ENCODE measurements at regions not wholly inside any gene's neighbourhood (a gene's known extent, or its start where the extent isn't known, plus 50 kb on each side); places are given as distances from the start of the nearest gene placed in this dataset.
"Not testable (repeated sequence)": the region's sequence is repeated elsewhere in the genome, so short reads cannot be mapped to it uniquely, and the experiment has no call there.

- H3K4me1 ChIP-seq (ENCODE audit: insufficient read depth) = no peaks in the 10 kb centered on the region
- no peaks in the 10 kb centered on the region for H3K27me3 ChIP-seq (replicated peaks; ENCODE audit: insufficient read depth)
- no peaks in the 10 kb centered on the region for H4K20me1 ChIP-seq (ENCODE audit: insufficient read depth)
- H3K79me2 ChIP-seq (ENCODE audit: insufficient read depth) = no peaks in the 10 kb centered on the region
- in situ Hi-C loops (cut with MboI) = no loop called here
- no peaks in the 10 kb centered on the region for H3K9me2 ChIP-seq (ENCODE audit: insufficient read depth)
- H3F3A ChIP-seq (ENCODE audit: insufficient read depth) = no peaks in the 10 kb centered on the region
- no peaks in the 10 kb centered on the region for H3K9me3 ChIP-seq (ENCODE audit: low read depth)
- 8 to 18% methylated on average over 1 of the region's 1 CpG for WGBS, 2 experiments (ENCODE audit: low coverage in 1 of 2, low lambda C conversion rate in 2 of 2, missing lambda C conversion rate in 2 of 2)
- no peak for DNase-seq
- no peak overlapping the region for H3K9ac ChIP-seq
- H3K4me2 ChIP-seq (ENCODE audit: unreplicated experiment) = no peak overlapping the region
- H3K4me3 ChIP-seq = no peak overlapping the region
- no peaks in the 10 kb centered on the region for H3K36me3 ChIP-seq (ENCODE audit: low read depth)
- TF ChIP-seq EZH2 (IDR thresholded peaks at IDR 0.05; ENCODE audit: insufficient read depth, poor library complexity, severe bottlenecking) (no peak), EZH2phosphoT487 (IDR thresholded peaks at IDR 0.05; ENCODE audit: insufficient read depth, low read depth) (no peak)
- no peak overlapping the region for H3K27ac ChIP-seq
- H2AFZ ChIP-seq = no peak overlapping the region
Observed at GRCh38 chr5:130845049-130845765, 319.8 kb downstream of the HINT1 start.

DNA sequence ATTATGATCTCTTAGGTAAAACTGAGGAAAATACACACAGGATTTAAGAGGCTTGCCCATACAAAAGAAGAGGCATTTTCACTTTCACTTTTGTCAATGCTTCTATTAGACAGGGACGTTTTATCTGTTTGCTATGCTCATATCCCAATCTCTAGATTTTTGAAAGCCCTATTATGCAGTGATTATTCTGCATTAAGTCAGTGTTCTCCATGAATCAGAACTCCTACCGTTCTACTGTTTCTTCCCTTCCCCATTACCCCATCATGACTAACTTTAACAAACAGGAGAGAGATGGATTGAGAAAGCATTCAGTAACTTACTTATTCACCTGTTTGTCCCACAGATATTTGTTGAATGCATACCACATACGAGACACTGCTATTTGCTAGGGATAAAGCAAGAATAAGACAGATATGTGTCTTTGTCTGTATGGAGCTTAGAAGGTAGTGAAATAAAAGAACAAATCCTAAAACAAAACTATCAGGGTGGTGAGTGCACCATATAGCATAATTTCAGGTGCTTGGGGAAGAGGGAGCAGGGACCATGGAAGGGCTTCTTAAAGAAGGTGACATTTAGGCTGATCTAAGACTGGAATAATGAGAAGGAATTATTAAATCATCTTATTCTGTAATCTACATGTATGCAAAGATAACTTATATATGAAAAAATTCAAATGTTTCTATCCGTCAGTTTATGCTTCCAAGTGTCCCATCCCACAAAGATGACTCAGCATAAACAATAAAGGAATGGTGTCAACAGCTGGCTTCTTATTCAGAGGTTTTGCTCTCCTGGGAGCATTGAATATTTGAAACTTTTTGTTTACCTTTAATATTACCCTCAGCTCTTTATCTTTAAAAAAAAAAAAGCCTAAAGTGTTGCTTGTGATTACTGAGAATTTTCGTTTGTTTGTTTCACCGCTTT is 328.1 kb downstream of the HINT1 start:
- Histone ChIP-seq H3K36me3 (ENCODE audit: low read depth) (no peaks in the 10 kb centered on the region), H3K79me2 (ENCODE audit: insufficient read depth) (no peaks in the 10 kb centered on the region), H3K27me3 (replicated peaks; ENCODE audit: insufficient read depth) (no peaks in the 10 kb centered on the region), H3K9ac (no peak overlapping the region), H3K27ac (no peak overlapping the region), H3K4me3 (no peak overlapping the region), H3K9me3 (ENCODE audit: low read depth) (no peaks in the 10 kb centered on the region), H2AFZ (no peak overlapping the region), H3F3A (ENCODE audit: insufficient read depth) (no peaks in the 10 kb centered on the region), H4K20me1 (ENCODE audit: insufficient read depth) (no peaks in the 10 kb centered on the region), H3K4me1 (ENCODE audit: insufficient read depth) (no peaks in the 10 kb centered on the region), H3K9me2 (ENCODE audit: insufficient read depth) (no peaks in the 10 kb centered on the region), H3K4me2 (ENCODE audit: unreplicated experiment) (no peak overlapping the region)
- TF ChIP-seq EZH2 (IDR thresholded peaks at IDR 0.05; ENCODE audit: insufficient read depth, poor library complexity, severe bottlenecking) (no peak), EZH2phosphoT487 (IDR thresholded peaks at IDR 0.05; ENCODE audit: insufficient read depth, low read depth) (no peak)
- WGBS, 2 experiments (ENCODE audit: low coverage in 1 of 2, low lambda C conversion rate in 2 of 2, missing lambda C conversion rate in 2 of 2) = 19 to 26% methylated on average over 6 of the region's 6 CpGs
- in situ Hi-C loops (cut with MboI) = no loop called here
- DNase-seq = no peak

- H3K9ac ChIP-seq; H3K27ac ChIP-seq; H3F3A ChIP-seq (ENCODE audit: insufficient read depth); H3K4me1 ChIP-seq (ENCODE audit: insufficient read depth); H3K27me3 ChIP-seq (replicated peaks; ENCODE audit: insufficient read depth); H2AFZ ChIP-seq; DNase-seq; in situ Hi-C loops (cut with MboI); H3K79me2 ChIP-seq (ENCODE audit: insufficient read depth); H4K20me1 ChIP-seq (ENCODE audit: insufficient read depth); H3K9me3 ChIP-seq (ENCODE audit: low read depth); H3K4me3 ChIP-seq; H3K9me2 ChIP-seq (ENCODE audit: insufficient read depth); H3K36me3 ChIP-seq (ENCODE audit: low read depth); H3K4me2 ChIP-seq (ENCODE audit: unreplicated experiment): not testable (repeated sequence)
- 60 to 72% methylated on average over 27 to 28 of the region's 28 CpGs for WGBS, 2 experiments (ENCODE audit: low coverage in 1 of 2, low lambda C conversion rate in 2 of 2, missing lambda C conversion rate in 2 of 2)
Observed at GRCh38 chr5:130817598-130818384, 347.3 kb downstream of the HINT1 start.

GRCh38 chr5:130815246-130815645 is 349.8 kb downstream of the HINT1 start:
- no peaks in the 10 kb centered on the region for H3K4me1 ChIP-seq (ENCODE audit: insufficient read depth)
- no peaks in the 10 kb centered on the region for H3K9me2 ChIP-seq (ENCODE audit: insufficient read depth)
- H3K9ac ChIP-seq = no peak overlapping the region
- no peaks in the 10 kb centered on the region for H3K27me3 ChIP-seq (replicated peaks; ENCODE audit: insufficient read depth)
- no peaks in the 10 kb centered on the region for H3K36me3 ChIP-seq (ENCODE audit: low read depth)
- H3K79me2 ChIP-seq (ENCODE audit: insufficient read depth) = no peaks in the 10 kb centered on the region
- TF ChIP-seq EZH2 (IDR thresholded peaks at IDR 0.05; ENCODE audit: insufficient read depth, poor library complexity, severe bottlenecking) (no peak), EZH2phosphoT487 (IDR thresholded peaks at IDR 0.05; ENCODE audit: insufficient read depth, low read depth) (no peak)
- no peak overlapping the region for H3K4me2 ChIP-seq (ENCODE audit: unreplicated experiment)
- no peak overlapping the region for H2AFZ ChIP-seq
- H3F3A ChIP-seq (ENCODE audit: insufficient read depth) = no peaks in the 10 kb centered on the region
- in situ Hi-C loops (cut with MboI) = no loop called here
- H3K27ac ChIP-seq = no peak overlapping the region
- peaks cover 2% of the 10 kb centered on the region for H3K9me3 ChIP-seq (ENCODE audit: low read depth)
- H4K20me1 ChIP-seq (ENCODE audit: insufficient read depth) = no peaks in the 10 kb centered on the region
- no peak for DNase-seq
- H3K4me3 ChIP-seq = no peak overlapping the region

Data from GM23248 (cell line).